ENCODE measurements at regions not wholly inside any gene's neighbourhood (a gene's known extent, or its start where the extent isn't known, plus 50 kb on each side); places are given as distances from the start of the nearest gene placed in this dataset.
"Not testable (repeated sequence)": the region's sequence is repeated elsewhere in the genome, so short reads cannot be mapped to it uniquely, and the experiment has no call there.

DNA sequence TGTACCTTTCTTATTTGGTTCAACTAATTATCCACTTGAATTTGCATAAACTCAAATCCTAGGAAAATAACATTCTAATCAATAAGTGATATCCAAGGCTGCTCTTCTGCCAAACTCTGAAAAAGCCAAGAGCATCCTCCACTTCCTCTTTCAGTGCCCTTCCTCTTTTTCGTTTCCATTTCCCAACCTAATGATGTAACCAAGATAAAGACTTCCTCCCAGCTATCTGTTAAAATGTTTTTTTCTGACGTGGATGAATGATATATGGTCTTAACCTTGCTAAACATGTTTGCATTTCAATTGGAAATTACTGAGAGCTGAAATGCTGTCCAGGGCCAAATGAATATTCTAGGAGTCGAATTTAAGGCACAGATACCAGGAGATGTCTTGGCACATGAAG, 459.5 kb upstream of the PDE3A start:
- no peak for DNase-seq (ENCODE audit: low read depth in 3 of 3)

GRCh38 chr12:19909418-19909817, 458.9 kb upstream of the PDE3A start:
- no peak for DNase-seq (ENCODE audit: low read depth in 3 of 3)

GRCh38 chr12:19910681-19911080, 457.7 kb upstream of the PDE3A start:
- DNase-seq (ENCODE audit: low read depth in 3 of 3), result no peak

DNA sequence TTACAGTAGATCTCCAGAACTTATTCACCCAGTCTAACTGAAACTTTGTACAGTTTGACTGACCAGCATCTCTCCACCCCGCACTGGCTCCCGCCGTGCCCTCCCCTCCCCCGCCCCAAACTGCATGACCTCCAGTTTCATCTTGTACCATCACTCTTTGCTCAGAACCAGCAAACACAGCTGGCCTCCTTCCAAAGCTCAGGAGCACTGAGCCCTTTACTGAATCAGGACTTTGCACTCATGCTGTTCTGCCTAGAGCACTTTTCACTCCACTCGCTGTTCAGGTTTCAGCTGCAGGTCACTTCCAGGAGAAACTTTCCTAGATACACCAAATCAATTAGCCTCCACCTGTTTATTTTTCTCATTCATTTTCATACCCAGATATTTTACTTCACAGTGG, 455.3 kb upstream of the PDE3A start:
- no peak for DNase-seq (ENCODE audit: low read depth in 3 of 3)

DNA sequence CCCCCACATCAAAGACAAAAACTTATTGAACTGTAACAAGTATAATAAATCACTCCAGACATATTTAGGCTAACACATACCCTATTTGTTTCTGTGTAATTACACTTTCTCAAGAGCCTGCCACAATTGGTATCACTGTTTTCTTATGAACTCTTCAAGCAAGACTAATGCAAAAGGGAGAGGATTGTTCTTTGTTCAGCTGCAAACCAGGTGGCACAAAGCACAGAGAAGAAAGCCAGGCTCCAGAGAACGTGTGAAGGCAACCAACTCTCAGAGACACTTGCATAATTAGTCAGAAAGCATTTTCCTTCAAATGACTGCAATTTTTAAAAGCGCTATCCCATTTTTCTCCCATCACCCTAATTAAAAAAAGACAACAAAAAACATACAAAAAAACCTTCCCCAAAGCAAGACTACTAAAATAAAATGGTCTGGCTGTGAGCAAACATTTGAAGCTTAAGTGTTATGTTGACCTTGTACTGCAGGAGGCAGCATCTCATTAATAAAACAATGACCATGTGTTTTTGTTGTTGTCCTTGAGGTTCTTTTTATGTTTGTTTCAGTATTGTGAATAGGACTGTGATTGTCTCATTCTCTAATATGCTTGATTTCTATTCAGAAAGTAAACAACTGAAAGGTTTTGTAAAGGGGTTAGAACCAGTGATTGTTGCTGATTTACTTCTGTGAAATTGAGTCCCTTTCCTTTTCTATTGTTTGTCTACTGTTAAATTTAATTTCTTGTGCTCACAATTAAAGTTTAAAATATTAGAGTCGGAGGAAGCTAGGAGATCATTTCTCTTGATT, 452.7 kb upstream of the PDE3A start:
- DNase-seq (ENCODE audit: low read depth in 3 of 3), result no peak

- DNase-seq (ENCODE audit: low read depth in 3 of 3), result no peak
These were observed 452.1 kb upstream of the PDE3A start for GRCh38 chr12:19916196-19916753.

DNA sequence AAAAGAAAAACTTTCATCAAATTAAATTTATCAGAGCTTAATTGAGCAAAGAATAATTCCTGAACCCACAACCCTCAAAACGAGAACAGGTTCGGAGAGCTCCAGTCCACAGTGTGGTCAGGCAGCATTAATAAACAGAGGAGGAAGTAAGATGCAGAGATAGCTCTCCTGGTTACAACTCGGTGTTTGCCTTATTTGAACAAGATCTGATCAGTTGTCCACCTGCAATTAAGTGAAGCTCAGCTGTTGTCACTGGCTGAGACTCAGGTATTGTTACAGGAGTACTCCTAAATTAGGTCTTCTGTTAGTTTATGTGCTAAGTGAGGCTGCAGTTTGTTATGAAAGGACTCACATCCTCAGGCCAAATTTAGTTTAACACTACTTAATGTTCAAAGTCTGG, 451.4 kb upstream of the PDE3A start:
- DNase-seq (ENCODE audit: low read depth in 3 of 3), result no peak

DNA sequence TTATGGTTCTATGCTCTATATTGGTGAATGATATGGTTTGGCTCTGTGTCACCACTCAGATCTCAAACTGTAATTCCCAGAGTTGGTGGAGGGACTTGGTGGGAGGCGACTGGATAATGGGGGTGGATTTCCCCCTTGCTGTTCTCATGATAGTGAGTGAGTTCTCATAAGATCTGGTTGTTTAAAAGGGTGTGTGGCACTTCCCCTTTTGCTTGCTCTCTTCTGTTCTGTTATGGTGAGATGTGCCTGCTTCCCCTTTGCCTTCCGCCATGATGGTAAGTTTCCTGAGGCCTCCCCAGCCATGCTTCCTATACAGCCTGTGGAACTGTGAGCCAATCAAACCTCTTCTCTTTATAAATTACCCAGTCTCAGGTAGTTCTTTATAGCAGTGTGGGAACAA, 446.6 kb upstream of the PDE3A start:
- not testable (repeated sequence) for DNase-seq (ENCODE audit: low read depth in 3 of 3)

DNA sequence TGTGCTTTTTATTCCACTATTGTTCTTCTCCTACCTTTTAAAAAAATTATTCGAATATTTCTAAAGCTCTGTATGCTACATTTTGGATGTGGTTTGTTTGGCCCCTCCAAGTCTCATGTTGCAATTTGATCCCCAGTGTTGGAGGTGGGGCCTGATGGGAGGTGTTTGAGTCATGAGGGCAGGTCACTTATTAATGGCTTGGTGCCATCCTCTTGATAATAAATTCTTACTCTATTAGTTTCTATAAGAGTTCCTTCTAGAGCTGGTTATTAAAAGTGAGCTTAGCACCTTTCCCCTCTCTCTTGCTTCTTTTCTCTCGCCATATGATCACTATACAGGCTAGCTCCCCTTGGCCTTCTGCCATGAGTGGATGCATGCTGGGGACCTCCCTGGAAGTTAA, 445.6 kb upstream of the PDE3A start:
- DNase-seq (ENCODE audit: low read depth in 3 of 3), result no peak

DNA sequence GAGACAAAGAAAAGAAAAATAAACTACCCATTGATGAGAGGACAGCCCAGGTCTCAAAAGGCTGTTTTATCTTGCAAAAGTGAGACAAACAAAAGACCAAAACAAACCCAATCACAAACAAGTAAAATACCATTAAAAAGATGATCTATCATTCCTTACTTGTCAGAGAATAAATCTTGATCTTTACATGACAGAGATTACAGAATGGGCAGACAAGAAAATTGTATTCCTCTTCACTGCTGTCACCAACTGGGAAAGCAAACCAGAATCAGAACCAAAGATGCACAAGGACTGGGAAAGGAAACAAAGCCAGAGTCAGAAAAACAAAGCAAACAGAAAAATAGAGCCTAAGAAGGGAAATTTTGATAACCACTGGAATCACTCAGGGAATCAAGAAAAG, 444.0 kb upstream of the PDE3A start:
- DNase-seq (ENCODE audit: low read depth in 3 of 3), result no peak

DNA sequence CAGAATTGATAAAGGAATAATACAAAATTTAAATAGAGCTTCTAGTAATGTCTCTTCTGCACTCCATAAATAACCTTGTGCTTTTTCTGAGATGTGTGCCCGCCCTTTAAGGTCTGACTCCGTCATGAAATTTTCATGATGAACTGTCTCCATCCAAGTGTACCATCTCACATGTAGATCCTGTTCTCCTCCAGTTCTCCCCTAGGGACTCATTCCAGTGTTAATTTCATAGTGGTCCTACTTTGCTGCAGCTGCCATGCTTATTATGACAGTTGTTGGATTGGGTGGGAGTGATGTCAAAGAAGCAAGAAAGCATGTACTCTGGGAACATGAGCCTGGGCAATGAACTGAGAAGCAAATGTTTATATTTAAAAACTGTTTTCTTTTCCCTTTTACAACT, 442.5 kb upstream of the PDE3A start:
- no peak for DNase-seq (ENCODE audit: low read depth in 3 of 3)

DNA sequence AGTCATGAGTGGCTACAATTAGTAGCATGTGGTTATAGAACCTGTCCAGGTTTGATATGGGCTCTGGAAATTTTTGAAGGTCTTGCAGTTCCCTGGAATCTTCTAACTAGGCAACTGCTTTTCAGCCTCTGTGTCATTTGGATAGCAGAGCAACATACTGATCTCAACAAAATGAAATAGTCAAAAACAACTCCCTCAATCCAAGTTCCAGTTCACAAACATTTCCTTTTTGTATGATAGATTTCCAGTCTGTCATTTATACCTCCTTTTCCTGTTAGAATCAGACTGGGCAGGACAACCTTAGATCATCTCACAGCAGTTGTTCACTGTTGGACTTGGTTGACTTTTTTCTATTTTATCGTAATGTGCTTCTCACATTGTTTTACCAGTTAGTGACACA, 442.1 kb upstream of the PDE3A start:
- no peak for DNase-seq (ENCODE audit: low read depth in 3 of 3)

- DNase-seq (ENCODE audit: low read depth in 3 of 3), result no peak
These were observed 440.7 kb upstream of the PDE3A start for GRCh38 chr12:19927661-19928060.

GRCh38 chr12:19932413-19932812, 435.9 kb upstream of the PDE3A start:
- no peak for DNase-seq (ENCODE audit: low read depth in 3 of 3)

- no peak for DNase-seq (ENCODE audit: low read depth in 3 of 3)
These were observed 434.4 kb upstream of the PDE3A start for GRCh38 chr12:19933924-19934323.

GRCh38 chr12:19937161-19937560, 431.2 kb upstream of the PDE3A start:
- no peak for DNase-seq (ENCODE audit: low read depth in 3 of 3)

- no peak for DNase-seq (ENCODE audit: low read depth in 3 of 3)
These were observed 430.3 kb upstream of the PDE3A start for GRCh38 chr12:19938031-19938430.

DNA sequence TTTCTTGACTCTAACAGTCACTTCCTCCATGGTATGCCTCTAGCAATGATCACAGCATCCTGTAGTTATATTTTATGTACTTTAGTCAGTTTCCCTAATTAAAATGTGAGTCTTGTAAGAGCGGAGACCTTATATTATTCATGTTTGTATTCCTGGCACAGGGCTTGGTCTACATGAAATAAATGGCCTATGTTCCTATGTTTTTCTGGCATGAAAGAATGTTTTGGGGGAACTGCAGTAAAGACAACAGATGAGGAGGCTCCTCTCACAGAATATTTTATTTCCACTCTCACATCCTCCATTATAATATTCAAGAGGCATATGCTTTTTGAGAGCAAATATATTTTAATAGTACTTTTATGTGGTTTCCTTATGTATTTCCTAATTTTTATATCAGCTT, 429.8 kb upstream of the PDE3A start:
- no peak for DNase-seq (ENCODE audit: low read depth in 3 of 3)

GRCh38 chr12:19940267-19940666, 428.1 kb upstream of the PDE3A start:
- DNase-seq (ENCODE audit: low read depth in 3 of 3), result no peak

GRCh38 chr12:19941096-19941495, 427.2 kb upstream of the PDE3A start:
- DNase-seq (ENCODE audit: low read depth in 3 of 3), result no peak

DNA sequence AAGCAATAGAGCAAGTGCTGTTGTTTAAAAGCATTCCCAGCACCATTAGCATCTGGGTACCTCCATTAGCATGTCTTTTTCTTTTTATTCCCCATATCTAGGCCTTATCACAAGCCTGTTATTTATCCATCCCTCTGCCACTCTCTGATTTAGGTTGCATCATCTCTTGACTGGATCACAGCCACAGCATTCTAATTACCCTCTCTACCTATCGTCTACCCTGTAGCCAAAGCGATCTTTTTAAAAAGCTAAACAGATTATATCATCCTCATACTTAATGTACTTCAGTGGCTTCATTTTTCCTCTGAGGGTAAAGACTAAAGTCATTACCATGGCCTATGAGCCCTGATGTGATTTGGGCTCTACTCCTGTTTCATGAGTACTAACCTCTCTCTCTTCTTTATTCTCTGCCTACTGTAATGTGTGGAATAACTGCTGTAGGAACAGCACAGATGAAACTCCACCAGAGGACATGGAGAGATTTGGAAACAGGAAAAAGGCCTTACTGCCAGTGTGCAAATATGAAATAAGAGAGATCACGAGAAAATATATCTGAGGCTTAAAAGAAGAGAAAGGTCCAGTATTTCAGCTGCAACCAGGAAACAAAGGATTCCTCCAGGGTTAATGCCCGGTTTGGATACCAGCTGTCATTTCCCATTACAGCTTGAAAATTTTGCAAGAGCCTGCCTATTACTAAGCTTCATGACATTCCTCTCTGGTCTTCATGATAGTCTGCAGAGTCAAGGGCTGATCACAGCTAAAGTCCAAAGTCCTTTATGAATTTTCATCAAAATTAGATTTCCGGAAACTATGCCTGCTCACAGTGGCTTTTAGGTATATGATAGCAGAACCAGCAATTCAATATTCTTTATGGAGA, 422.5 kb upstream of the PDE3A start:
- no peak for DNase-seq (ENCODE audit: low read depth in 3 of 3)

- DNase-seq (ENCODE audit: low read depth in 3 of 3), result no peak
These were observed 421.8 kb upstream of the PDE3A start for GRCh38 chr12:19946550-19946949.

- DNase-seq (ENCODE audit: low read depth in 3 of 3), result no peak
These were observed 421.0 kb upstream of the PDE3A start for GRCh38 chr12:19947344-19947743.

Data from stimulated activated CD4-positive, alpha-beta T cell treated with anti-CD3 and anti-CD28 coated beads, TNF-alpha, amount 100 ng/mL, for 24 hours (primary cell).